Stimulated activated CD8-positive, alpha-beta memory T cell treated with anti-CD3 and anti-CD28 coated beads, Interleukin-15, amount 100 ng/mL, for 4 hours (primary cell): ENCODE measurements at regions not wholly inside any gene's neighbourhood (a gene's known extent, or its start where the extent isn't known, plus 50 kb on each side); places are given as distances from the start of the nearest gene placed in this dataset.
"Not testable (repeated sequence)": the region's sequence is repeated elsewhere in the genome, so short reads cannot be mapped to it uniquely, and the experiment has no call there.

Experiments
- DNase-seq, 2 donors: peaks; one replicate each; pipeline ENCODE4 v3.0.0-alpha.2; 2020; ENCODE audit warnings: low read depth in 2 of 2

DNA sequence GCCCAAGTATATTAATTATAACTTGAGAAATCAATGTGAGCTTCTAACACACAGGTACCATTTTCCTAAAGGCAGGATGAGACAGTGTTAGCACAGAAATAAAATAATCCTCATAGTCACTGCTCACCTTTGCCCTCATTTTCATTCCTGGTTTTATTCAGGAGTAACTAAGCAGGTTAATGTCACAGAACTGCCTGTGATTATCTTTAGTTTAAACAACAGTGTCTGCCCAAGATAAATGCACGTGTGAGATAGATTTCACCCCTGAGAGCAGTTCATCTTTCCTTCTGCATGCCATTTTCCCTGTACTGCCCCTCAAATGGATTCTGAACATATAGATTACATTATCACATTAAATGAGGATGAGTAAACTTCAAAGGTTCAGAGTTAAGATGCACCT is 250.7 kb downstream of the RMST start:
- no peak for DNase-seq

- DNase-seq = no peak
Measured at GRCh38 chr12:97714107-97714563, 251.5 kb downstream of the RMST start.

- DNase-seq = no peak
Measured at GRCh38 chr12:97716356-97716755, 253.8 kb downstream of the RMST start.

GRCh38 chr12:97723801-97724200 is 261.2 kb downstream of the RMST start:
- DNase-seq = not testable (repeated sequence)

DNA sequence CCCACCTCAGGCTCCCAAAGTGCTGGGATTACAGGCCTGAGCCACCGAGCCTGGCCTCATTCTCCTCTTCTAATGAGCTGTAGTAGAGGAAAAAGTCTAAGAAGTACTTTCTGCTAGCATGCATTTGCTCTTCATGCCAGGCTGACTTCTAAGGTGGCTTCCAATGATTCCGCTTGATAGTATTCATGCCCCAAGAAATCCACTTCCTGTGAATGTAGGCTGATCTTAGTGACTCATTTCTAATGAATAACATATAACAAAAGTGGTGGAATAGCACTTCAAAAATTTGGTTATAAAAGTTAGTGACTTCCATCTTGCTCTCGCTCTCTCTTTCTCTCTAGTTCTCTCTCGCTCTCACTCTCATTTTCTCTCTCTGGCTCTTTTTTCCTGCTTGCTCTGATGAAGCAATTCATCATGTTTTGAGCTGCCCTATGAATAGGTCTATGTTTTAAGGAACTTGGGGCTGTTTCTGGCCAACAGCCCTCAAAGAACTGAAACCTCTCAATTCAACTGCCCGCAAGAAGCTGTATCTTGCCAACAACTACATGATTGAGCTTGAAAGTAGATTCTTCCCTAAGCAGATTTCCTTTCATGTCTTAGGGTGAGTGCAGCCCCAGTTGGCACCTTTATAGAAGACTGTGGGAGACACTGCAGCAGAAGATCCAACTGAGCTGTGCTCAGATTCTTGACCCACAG is 282.9 kb downstream of the RMST start:
- DNase-seq = no peak

DNA sequence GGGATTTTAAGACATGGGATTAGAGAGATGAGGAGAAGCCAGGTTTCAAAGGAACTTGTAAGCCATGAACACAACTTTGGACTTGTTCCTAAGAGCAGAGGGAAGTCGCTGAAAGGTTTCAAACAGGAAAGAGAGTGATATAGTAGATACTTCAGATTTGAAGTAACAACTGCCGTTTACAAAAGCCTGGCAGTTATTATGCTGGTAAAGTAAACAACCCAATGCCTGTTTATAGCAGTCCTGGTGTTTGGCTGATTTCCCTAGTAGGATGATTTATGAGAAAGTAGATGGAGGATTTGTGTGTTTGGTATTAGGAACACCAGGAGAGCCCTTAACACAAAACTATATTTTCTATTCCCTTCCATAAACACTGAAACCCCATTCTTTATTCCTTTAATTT is 285.7 kb downstream of the RMST start:
- DNase-seq = no peak

- DNase-seq = no peak
Measured at GRCh38 chr12:97751704-97752103, 289.1 kb downstream of the RMST start.

GRCh38 chr12:97752129-97752528 is 289.5 kb downstream of the RMST start:
- no peak for DNase-seq

- no peak for DNase-seq
Measured at GRCh38 chr12:97753332-97753731, 290.7 kb downstream of the RMST start.

GRCh38 chr12:97754306-97754705 is 291.7 kb downstream of the RMST start:
- DNase-seq = no peak

GRCh38 chr12:97756066-97756666 is 293.6 kb downstream of the RMST start:
- no peak for DNase-seq

GRCh38 chr12:97756741-97757140 is 294.1 kb downstream of the RMST start:
- no peak for DNase-seq

DNA sequence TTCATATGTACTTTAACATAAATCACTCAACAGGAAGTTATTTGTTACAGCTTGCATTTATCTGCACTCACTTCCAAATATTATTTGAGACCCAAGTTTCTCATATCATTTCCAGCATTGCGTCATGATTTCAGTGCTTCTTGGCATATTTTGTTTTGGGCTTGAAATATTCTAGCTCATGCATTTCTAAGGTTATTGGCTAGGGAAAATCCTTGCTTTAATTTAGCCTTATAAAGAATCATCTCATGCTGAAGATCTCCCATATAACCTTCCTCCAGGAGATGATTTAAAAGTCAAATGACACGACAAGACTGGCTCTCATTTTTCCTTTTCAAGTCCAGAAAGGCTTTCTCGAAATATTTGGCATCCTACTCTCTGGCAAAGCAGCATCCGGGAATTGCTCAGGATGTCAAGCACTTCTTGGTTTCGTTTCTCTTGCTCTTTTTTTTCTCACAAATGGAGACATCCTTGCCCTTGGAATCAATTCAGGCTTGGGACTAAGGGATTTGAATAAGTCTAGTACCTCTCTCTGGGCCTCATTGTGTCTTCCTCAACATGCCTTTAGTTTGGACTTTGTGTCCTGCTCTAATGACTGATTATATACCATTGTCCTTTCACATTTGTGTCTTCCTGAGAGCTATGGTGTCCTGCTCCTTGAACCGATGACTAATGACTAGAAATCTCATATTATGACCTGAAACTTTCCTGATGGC is 295.0 kb downstream of the RMST start:
- no peak for DNase-seq

- no peak for DNase-seq
Measured at GRCh38 chr12:97758194-97758501, 295.5 kb downstream of the RMST start.

GRCh38 chr12:97758586-97758985 is 296.0 kb downstream of the RMST start:
- no peak for DNase-seq

DNA sequence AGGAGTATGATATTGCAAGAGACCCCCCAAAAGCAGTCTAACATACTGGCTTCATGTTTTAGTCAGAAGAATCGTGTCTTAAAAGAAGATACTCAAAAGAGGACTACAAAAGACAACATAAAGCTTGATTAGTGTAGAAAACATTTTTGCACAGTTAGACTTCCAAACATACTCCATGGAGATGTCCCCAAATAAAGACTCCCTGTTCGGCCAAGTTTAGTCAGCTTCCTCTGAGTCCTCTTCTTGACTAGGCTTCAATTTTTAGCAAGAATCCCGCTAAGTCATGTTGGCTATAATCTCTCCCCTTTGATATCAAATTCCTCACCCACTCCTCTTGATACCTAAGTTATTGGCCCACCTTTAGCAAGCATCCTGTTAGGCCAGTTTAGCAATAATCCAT is 298.0 kb downstream of the RMST start:
- no peak for DNase-seq

DNA sequence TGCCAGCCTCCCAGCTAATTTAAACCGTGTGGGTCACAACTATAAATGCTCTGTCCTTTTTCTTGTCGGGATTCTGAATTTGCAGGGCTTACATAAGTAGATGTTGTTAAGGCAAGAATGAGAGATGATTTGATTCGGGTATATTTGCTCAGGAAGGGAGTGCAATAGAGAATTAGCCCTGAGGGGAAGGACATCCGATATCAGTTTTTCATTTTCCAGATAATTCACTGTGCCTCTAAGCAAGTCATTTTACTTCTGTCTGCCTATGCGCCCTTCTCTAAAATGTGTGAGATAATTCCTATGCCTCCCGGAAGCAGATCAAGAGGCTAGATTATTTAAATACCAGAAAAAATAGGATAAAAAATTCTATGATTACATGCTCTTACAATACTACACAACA is 300.5 kb downstream of the RMST start:
- no peak for DNase-seq

DNA sequence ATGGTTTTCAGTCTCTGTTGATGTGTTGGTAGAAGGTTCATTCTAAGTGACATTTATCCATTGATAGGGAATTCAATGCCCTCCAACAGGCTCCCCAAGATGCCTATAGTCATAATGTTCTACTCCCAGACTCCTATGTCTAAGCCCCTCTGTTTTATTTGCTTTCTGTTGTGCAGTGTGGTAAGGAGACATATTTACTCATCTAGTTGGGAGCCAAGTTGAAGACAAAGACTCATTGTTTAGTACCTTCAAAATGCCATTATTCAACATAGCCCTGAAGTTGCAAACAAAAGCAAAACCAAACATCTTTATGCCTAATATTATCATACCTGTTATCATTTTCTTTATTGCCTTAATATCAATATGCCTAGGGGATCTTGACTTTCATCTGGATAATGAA is 302.1 kb downstream of the RMST start:
- DNase-seq = no peak

DNA sequence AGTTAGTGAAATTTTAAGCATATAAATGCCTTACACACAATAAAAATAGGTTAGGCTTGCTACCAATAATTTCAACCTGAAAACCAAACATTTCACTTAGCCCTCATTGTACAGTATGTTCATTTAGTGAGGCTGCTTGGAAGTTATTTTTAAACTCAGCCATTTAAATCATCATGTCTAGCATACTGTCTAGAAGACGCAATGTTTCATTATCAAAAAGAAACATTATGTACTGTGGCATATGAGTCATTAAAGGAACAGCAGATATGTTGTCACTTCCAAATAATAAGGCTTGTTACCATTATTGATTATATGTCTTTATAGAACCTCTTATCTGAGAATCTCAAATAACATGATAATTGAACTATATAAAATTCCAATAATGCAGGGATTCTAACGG is 304.7 kb downstream of the RMST start:
- no peak for DNase-seq

GRCh38 chr12:97778111-97778510 is 315.5 kb downstream of the RMST start:
- no peak for DNase-seq

DNA sequence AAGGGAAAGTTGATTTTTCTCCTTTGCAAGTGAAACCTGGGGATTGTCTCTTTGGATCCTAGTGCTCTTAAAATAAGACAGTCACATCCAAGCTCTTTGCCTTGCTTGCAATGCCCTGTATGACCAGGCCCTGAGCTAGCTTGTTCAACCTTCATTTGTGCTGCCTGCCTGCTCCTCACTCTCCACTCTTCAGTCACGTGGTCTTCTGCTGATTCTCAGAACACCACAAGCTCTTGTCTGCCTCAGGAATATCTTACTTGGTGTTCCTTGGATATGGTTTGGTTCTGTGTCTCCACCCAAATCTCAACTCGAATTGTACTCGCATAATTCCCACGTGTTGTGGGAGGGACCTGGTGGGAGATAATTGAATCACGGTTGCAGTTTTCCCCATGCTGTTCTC is 318.7 kb downstream of the RMST start:
- no peak for DNase-seq

GRCh38 chr12:97784904-97785303 is 322.3 kb downstream of the RMST start:
- no peak for DNase-seq

DNA sequence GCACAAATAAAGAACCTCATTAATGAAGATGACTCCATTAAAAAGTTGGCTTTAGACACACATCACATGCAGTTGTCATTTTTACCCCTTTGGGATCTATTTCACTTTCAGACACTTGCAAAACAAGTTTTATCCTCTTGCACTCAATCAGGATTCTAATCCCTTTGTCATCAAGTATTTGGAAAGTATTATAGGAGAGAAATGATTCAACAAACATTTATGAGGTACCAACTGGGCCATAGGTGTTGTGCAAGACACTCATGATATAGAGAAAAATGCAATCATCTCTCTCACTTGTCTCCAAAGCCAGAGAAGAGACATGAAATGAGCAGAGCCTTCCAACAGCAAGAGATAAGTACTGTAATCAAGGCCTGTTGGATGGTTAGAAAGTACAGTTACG is 327.7 kb downstream of the RMST start:
- DNase-seq = no peak
